Prostate gland (tissue), 2 donors: ENCODE measurements at regions not wholly inside any gene's neighbourhood (a gene's known extent, or its start where the extent isn't known, plus 50 kb on each side); places are given as distances from the start of the nearest gene placed in this dataset.

Experiments
- DNase-seq: peaks from one replicate; pipeline ENCODE4 v3.0.0-alpha.2; 2019; ENCODE audit warnings: low spot score
- H3K27ac ChIP-seq, 2 donors: fragments of 200-600 bp; sonication (generic); 2 replicates each; pipeline ENCODE4 v1.5.1; 2017 to 2019
- H3K27me3 ChIP-seq: fragments of 200-600 bp; sonication (generic); replicated peaks from 2 replicates; pipeline ENCODE4 v1.5.1; 2019; ENCODE audit not compliant: insufficient read depth
- H3K36me3 ChIP-seq, 2 donors: fragments of 200-600 bp; sonication (generic); 1 replicate in 1 of 2; 2 replicates in 1 of 2; pipeline versions ENCODE4 v1.5.1 to v1.8.1; 2017 to 2019
- H3K4me1 ChIP-seq: fragments of 200-600 bp; sonication (generic); replicated peaks from 2 replicates; pipeline ENCODE4 v1.5.1; 2019
- H3K4me3 ChIP-seq, 2 donors: fragments of 200-600 bp; sonication (generic); 2 replicates each; pipeline ENCODE4 v1.5.1; 2017 to 2019
- H3K9me3 ChIP-seq: fragments of 200-600 bp; sonication (generic); 2 replicates; pipeline ENCODE4 v1.5.1; 2017
- POLR2A ChIP-seq: fragments of 450-650 bp; IDR thresholded peaks from one replicate; pipeline ENCODE4 v1.6.1; 2016; ENCODE audit warnings: antibody characterized with exemption, mild to moderate bottlenecking
- POLR2AphosphoS5 ChIP-seq: sonication (generic); formaldehyde crosslinking; IDR thresholded peaks from one replicate; pipeline ENCODE4 v1.6.1; 2017; ENCODE audit warnings: antibody characterized with exemption
- WGBS: methylation state at CpG from one replicate; pipeline ENCODE4 v1.1.5; 2018; 5-methylcytosine and 5-hydroxymethylcytosine counted together
- intact Hi-C: fragments of 100-400 bp; cut with DNase I; formaldehyde crosslinking; loops from one replicate; pipeline ENCODE4 v1.14.2; 2022
- TF ChIP-seq, protein P1 (sequence below), 4 experiments: fragments of 200-600 bp in 2 of 4; fragments of 450-650 bp in 2 of 4; sonication (generic) in 2 of 4; IDR thresholded peaks; 1 replicate in 3 of 4; 2 replicates in 1 of 4; pipeline ENCODE4 v1.5.1; 2016 to 2019; ENCODE audit warnings: antibody characterized with exemption in 4 of 4, mild to moderate bottlenecking in 2 of 4, moderate library complexity in 2 of 4

DNA sequence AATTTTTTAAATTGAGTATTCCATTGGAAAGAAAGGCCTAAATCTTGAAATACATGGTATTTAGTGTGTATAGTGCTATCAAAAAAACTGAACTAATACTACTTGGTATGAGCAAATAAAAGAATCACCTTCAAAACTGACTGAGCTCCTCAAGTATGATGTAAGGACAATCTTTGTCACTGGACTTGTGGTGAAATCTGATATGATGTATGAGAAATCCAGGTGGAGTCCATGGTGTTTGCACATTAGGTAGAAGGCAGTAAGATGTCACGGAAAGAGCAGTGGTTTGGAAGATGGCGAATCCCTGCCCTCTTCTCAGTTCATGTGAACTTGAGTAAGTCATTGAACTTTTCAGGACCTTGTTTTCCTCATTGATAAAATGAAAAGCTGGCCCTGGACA lies 62.1 kb upstream of the COL1A2 start:
- Histone ChIP-seq H3K9me3 (no peaks in the 10 kb centered on the region), H3K27ac (no peak overlapping the region), H3K27me3 (no peaks in the 10 kb centered on the region), H3K4me1 (no peaks in the 10 kb centered on the region), H3K4me3 (no peak overlapping the region), H3K36me3 (no peaks in the 10 kb centered on the region)
- no peak for DNase-seq
- no peak for TF ChIP-seq POLR2A
- no peak for TF ChIP-seq POLR2AphosphoS5
- TF ChIP-seq, protein P1, sequence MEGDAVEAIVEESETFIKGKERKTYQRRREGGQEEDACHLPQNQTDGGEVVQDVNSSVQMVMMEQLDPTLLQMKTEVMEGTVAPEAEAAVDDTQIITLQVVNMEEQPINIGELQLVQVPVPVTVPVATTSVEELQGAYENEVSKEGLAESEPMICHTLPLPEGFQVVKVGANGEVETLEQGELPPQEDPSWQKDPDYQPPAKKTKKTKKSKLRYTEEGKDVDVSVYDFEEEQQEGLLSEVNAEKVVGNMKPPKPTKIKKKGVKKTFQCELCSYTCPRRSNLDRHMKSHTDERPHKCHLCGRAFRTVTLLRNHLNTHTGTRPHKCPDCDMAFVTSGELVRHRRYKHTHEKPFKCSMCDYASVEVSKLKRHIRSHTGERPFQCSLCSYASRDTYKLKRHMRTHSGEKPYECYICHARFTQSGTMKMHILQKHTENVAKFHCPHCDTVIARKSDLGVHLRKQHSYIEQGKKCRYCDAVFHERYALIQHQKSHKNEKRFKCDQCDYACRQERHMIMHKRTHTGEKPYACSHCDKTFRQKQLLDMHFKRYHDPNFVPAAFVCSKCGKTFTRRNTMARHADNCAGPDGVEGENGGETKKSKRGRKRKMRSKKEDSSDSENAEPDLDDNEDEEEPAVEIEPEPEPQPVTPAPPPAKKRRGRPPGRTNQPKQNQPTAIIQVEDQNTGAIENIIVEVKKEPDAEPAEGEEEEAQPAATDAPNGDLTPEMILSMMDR (IDR thresholded peaks at IDR 0.05): no peak
- WGBS: 82% methylated on average over 2 of the region's 2 CpGs
- intact Hi-C loops: no loop called here

DNA sequence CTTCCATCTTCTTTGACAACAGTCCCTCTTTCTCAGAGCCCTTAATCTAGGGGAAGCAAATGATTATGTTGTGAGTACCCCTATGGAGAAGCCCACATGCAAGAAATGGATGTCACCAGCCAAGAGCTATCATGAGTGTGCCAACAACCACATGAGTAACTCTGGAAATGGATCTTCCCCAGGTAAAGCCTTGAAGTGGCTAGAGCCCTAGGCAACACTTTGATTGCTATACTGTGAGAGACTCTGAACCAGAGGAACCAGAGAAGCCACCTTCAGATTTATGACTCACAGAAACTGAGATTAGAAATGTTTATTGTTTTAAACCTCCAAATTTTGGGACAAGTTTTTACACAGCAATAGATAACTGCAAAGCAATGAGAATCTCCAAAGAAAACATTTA lies 60.9 kb upstream of the COL1A2 start:
- H3K36me3 ChIP-seq: no peaks in the 10 kb centered on the region
- no peak for DNase-seq
- no peak overlapping the region for H3K4me3 ChIP-seq
- no peak for TF ChIP-seq POLR2AphosphoS5
- TF ChIP-seq, protein P1 (IDR thresholded peaks at IDR 0.05): no peak
- no peak for TF ChIP-seq POLR2A
- no peaks in the 10 kb centered on the region for H3K4me1 ChIP-seq
- H3K27ac ChIP-seq: no peak overlapping the region
- H3K27me3 ChIP-seq: no peaks in the 10 kb centered on the region
- H3K9me3 ChIP-seq: no peaks in the 10 kb centered on the region
- intact Hi-C loops: no loop called here

DNA sequence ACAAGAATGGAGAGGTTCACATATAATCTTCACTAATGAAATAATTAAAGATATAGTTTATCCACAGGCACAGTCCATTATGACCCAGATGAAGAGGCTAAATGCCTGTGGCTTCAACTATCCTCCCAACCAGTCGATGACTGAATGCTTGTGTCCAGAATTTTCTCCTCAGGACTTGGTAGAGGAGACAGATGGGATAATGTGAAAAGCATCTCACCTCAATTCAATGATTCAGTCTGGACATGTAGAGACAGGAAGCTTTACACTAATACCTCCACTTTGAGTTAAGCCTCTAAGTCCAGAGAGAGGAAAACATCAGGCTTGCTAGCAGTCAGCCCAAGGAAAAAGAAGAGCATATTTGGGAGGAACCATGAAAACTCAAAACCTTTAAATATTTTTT lies 59.1 kb upstream of the COL1A2 start:
- Histone ChIP-seq H3K27ac (no peak overlapping the region), H3K27me3 (no peaks in the 10 kb centered on the region), H3K4me3 (no peak overlapping the region), H3K9me3 (no peaks in the 10 kb centered on the region), H3K4me1 (no peaks in the 10 kb centered on the region), H3K36me3 (no peaks in the 10 kb centered on the region)
- DNase-seq: no peak
- 90% methylated on average over 1 of the region's 1 CpG for WGBS
- intact Hi-C loops: no loop called here
- TF ChIP-seq, protein P1 (IDR thresholded peaks at IDR 0.05): no peak
- no peak for TF ChIP-seq POLR2AphosphoS5
- no peak for TF ChIP-seq POLR2A

DNA sequence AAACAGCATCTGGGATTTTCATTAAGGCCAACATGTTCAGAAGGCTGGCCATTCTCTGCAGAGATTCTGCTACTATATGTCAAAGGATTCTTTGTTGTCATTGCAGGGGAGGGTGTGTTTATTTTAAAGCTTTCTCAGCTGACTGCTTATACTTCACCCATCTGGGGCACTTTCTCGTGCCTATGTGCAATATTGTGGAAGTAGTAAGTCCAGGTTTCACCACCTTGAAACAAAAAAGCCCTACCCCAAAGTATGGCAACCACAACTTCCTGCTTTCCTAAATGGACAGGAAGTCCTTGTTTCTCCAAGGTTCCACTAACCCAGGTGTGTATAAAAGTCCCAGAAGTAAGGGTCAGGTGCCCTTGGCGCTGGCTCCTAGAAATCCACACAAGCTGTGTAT lies 58.7 kb upstream of the COL1A2 start:
- DNase-seq: no peak
- H3K27ac ChIP-seq: no peak overlapping the region
- H3K36me3 ChIP-seq: no peaks in the 10 kb centered on the region
- no peak overlapping the region for H3K4me3 ChIP-seq
- no peaks in the 10 kb centered on the region for H3K4me1 ChIP-seq
- intact Hi-C loops: no loop called here
- no peaks in the 10 kb centered on the region for H3K27me3 ChIP-seq
- H3K9me3 ChIP-seq: no peaks in the 10 kb centered on the region
- 65% methylated on average over 2 of the region's 2 CpGs for WGBS
- TF ChIP-seq, protein P1 (IDR thresholded peaks at IDR 0.05): no peak

DNA sequence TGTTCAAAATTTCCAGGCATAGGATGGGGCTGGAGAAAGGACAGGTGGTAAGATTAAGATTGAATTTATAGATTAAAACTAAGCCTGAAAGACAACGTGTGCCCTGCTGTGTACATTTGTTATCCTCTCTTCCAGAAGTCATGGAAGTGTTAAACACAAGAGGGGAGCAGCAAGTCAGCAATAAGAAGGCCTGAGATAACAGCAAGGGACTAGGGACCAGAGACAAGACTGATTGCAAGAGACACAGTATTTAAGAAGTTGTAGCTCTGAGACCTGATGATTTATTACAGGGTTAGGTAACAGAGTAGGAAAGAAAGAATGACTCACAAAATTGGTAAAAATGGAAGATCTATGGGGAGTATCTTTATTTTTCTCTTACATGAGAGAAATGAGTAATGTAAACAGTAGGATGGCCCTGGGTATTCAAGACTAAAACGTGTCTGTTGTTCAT lies 55.7 kb upstream of the COL1A2 start:
- WGBS: 39% methylated on average over 2 of the region's 2 CpGs

More for the DNA sequence above, 55.7 kb upstream of the COL1A2 start:
- DNase-seq: no peak
- Histone ChIP-seq H3K9me3 (no peaks in the 10 kb centered on the region), H3K4me3 (no peak overlapping the region), H3K27me3 (no peaks in the 10 kb centered on the region), H3K36me3 (no peaks in the 10 kb centered on the region), H3K4me1 (no peaks in the 10 kb centered on the region), H3K27ac (no peak overlapping the region)
- TF ChIP-seq, protein P1 (IDR thresholded peaks at IDR 0.05): no peak
- TF ChIP-seq POLR2A: no peak
- no peak for TF ChIP-seq POLR2AphosphoS5
- intact Hi-C loops: no loop called here
